ENCODE measurements at regions not wholly inside any gene's neighbourhood (a gene's known extent, or its start where the extent isn't known, plus 50 kb on each side); places are given as distances from the start of the nearest gene placed in this dataset.

DNA sequence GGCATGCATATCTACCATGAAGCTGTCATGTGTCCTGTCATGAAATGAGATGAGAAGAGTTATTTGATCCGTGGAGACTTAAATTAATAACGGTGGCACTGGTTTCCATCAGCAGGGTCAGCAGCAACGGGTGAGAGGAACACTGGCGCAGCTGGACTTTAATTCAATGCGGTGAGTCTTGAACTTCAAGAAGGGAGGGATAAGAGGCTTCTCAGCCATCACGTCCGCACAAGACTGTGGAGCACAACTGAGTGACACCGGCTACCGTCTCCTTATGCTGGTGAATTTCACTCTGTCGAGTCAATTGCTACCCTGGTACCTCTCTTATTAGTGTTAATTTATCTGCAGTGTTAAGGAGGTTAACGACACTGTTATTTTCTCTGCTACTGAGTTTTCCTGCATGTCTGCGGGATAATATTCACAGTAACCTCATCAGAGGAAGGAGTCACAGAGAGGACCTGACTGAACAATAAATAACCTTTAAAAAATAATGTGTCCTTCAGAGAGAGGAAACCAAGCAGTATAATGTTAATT lies 236.8 kb downstream of the EPHA4 start:
- no peak for DNase-seq (ENCODE audit: low read depth in 2 of 2)

DNA sequence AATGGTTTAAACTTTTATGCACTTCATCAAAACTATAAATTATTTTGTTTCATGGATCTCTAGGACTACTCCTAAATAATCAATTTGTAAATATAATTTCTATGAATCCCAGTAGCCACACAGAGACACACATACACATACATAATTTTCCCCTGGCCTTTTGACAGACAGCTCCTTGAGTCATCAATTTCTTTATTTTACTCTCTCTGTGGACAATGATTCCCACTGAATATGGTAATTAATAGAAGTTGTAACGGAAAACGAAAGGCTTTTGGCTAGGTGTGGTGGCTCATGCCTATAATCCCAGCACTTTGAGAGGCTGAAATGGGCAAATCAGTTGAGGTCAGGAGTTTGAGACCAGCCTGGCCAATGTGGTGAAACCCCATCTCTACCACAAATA lies 235.1 kb downstream of the EPHA4 start:
- no peak for DNase-seq (ENCODE audit: low read depth in 2 of 2)

DNA sequence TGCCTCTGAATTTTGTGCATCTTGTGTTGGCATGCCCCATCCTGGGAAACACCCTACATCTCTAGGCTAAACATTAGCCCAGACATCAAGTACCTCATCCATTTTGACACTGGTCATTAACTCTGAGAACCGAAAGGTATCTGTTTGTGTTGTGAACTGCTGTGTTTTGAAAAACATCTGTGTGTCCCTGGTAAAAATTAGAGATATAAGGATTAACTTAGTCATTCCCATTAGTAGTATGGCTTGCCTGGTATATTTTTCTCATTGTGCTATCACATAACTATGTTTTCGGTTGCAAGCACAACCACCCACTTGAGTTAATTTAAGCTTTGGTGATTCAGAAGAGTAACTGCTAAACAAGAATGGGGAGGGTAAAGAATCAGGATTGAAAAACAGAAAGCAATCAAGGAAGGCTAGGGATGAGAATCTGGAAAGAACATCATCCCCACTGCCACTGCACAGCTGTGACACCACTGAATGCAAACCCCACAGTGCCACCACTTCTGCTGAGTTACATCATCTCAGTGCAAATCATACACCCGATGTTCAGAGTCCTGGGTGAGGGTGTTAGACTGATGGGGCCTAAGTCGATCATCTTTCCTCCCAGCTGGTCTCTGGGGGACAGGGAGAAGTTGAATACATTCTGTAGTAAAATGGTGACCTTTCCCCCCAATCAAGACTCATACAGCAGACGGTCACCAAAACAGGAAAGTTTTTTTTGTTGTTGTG lies 234.0 kb downstream of the EPHA4 start:
- DNase-seq (ENCODE audit: low read depth in 2 of 2) = no peak

DNA sequence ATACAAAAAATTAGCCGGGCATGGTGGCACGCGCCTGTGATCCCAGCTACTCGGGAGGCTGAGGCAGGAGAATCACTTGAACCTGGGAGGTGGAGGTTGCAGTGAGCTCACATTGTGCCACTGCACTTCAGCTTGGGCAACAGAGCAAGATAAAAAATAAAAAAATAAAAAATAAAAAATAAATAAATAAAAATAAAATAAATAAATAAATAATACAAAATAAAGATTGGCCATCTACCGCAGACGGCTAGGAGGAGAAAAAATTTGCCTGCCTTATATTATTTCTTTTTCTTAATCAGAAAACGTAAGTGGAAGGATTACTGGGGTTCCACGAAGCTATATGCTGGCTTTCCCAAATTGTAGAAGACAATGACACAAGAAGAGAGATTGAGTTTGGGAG lies 229.7 kb downstream of the EPHA4 start:
- DNase-seq (ENCODE audit: low read depth in 2 of 2) = no peak

DNA sequence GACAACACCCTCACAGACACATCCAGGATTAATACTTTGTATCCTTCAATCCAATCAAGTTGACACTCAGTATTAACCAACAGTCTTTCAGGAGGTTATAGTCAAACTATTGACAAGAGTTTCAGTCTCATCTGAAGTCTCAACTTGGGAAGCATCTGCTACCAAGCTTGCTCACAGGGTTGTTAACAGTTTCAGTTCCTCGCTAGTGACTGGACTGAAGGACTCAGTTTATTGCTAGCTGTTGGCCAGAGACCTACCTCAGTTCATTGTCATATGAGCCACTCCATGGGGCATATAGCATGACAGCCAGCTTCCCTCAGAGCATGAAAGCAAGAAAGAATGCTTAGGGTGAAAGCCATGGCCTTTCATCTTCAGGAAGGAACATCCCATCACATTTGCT lies 228.6 kb downstream of the EPHA4 start:
- DNase-seq (ENCODE audit: low read depth in 2 of 2) = no peak

DNA sequence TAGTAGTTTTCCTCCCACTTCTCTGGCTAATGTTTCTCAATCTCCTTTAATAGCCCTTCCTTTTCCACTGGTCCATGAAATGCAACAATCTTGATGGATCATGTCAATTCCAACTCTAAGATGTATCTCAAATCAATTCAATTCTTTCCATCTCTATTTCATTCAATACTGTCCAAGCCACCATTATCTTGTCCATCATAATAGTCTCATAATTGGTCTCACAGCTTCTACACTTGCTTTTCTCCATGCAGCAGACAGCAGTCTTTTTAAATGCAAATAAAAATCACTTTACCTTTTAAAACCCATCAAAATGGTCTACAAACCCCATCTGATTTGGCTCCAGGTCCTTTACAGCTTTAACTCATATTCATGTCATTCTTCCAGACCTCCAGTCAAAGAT lies 226.6 kb downstream of the EPHA4 start:
- DNase-seq (ENCODE audit: low read depth in 2 of 2) = no peak

DNA sequence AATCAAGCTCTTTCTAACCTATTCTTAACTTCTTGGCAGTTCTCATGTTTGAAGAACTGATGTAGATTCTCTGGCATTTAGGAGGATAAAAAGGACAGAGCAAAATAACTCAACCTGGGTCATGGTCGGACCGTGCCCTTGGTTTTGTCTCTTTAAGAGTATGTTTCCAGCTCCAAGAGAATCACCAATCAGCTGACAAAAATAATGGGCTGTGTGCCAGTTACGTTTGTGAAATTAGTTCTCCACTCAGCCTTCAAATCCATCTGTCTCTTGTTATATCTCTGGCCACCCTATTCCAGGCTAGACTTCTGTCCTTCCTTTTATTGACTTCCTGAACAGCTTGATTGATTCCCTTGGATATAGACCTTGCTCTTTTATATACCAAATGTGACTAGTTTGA lies 225.7 kb downstream of the EPHA4 start:
- DNase-seq (ENCODE audit: low read depth in 2 of 2) = no peak

DNA sequence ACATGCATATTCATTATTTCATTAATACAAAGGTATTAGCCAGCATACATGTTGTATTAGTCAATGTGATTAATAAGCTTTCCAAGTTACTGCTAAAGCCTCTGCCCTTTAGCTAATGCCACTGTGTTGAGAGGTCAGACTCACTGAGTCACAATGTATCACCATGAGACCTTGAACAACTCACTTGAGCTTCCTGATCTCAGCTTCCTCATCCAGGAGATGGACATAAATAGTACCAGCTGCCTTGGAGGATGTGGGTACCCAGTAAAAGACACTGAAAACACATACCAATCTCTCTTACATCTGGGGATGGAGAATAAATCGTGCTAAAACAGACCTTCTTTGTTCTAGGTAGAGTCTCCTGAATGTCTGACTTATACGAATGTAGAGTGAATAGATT lies 224.6 kb downstream of the EPHA4 start:
- no peak for DNase-seq (ENCODE audit: low read depth in 2 of 2)

DNA sequence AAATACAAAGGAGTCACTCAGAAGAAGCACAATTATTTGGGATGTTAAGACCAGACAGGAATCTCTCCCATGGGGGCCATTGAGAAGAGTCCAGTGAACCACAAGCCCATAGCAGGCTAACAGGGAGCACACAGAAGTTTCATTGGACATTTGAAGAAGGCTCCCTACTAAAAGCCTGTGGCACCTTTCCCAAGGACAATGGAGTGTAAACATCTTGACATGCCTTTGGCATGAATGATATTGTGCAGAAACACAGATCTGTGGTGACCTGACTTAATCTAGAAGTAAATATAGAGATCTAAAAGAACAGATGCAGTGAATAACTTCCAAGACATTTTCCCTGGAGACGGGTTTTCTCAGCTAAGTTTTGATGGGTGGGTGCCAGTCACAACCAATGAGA lies 221.5 kb downstream of the EPHA4 start:
- DNase-seq (ENCODE audit: low read depth in 2 of 2) = no peak

DNA sequence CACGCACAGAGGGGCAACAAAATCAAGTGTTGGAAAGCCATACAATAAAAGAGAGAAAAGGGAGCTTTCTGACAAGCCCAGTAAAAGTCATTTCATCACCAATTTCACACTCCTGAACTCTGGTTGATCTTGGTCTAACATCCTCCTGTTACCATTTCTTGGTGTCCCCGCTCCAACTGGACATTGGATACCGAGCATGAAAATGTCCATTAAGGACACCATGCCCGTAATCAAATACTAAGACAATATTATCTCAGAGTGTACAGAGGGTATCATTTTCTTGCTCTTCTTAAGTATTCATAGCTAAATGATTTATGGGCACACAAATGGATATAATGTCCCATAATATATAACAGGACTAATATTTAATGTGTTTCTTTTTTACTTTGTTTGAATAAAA lies 218.9 kb downstream of the EPHA4 start:
- DNase-seq (ENCODE audit: low read depth in 2 of 2) = no peak

DNA sequence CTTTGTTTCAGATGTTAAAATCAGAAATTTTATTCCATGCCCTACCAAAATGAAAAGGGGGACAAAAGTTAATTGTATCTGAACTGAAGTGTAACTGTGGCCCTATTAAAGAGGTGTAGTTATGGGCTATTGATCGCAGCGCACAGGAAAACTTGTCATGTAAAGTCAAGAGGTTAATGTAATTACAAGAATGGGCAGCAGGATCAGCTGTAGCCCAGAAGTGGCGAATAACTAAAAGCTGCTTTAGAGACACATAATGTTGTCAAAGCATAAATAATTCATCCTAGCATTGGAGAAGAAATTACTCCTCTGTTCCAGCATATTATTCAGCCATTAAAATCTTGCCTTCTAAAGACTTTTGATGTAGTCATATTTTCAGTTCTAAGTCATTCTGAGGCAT lies 211.8 kb downstream of the EPHA4 start:
- no peak for DNase-seq (ENCODE audit: low read depth in 2 of 2)

DNA sequence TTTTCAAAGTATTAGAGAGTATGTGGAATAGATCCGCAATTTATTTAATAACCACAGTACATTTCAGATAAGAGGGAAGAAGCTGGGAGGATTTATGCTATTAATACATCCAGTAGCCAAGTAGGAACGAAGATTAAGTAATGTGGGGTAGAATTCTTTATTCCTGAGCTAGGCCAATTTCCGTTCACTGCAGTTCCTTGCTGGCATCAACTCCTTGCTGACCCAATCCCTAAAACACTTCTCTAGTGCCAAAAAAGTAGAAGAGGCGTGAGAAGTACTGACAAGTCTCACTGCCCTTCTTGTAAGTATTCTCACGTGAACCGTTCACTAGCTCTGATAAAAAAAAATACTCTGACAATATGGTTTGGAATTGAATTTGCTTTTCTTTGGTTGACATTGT lies 211.4 kb downstream of the EPHA4 start:
- no peak for DNase-seq (ENCODE audit: low read depth in 2 of 2)

DNA sequence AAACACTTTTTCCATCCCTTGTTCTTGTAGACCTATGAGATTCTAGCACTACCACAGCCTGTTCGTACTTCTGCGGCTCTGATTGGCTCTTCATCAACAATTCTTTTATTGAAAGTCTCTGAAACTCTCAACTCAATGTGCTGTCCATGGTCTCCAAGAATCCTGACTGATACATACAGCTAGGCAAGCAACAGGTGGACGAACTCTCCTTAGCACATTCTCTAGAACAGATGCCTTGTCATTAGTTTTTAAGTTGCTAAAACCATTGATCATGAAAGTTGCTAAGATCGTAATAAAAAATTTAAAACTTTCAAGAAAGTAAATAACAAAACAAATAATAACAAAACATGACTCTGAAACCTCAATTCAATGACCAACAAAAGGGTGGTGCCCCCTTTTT lies 210.5 kb downstream of the EPHA4 start:
- DNase-seq (ENCODE audit: low read depth in 2 of 2) = no peak

DNA sequence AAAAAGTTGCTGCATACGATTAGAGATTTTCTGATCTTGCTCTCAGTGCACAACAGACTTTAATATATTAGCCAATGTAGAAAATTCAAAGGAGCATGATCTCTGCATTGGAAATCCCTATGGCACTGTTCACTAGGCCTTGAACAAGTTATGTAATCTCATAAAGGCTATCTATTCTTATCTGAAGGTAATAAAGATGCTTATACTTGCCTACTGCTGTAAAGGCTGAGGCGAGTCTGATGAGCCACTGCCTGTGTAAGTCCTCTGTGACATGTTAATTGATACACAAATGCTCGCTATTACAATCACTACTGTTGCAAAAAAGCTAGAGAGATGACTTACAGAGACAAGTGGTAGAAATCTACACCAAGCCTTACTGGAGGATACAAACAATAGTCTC lies 207.4 kb downstream of the EPHA4 start:
- no peak for DNase-seq (ENCODE audit: low read depth in 2 of 2)
